Activated T-helper 17 cell treated with anti-CD3 and anti-CD28 coated beads, Interleukin-2, amount 50 U/mL, for 72 hours (primary cell): ENCODE measurements at regions not wholly inside any gene's neighbourhood (a gene's known extent, or its start where the extent isn't known, plus 50 kb on each side); places are given as distances from the start of the nearest gene placed in this dataset.
"Not testable (repeated sequence)": the region's sequence is repeated elsewhere in the genome, so short reads cannot be mapped to it uniquely, and the experiment has no call there.

Source experiments
- ATAC-seq: fragments of 150-1000 bp; cut with Tn5 transposase; replicated peaks from 2 replicates; pipeline ENCODE4 v1.10.0; 2021; ENCODE audit warnings: mild to moderate bottlenecking, moderate library complexity
- H3K27ac Mint-ChIP-seq: one replicate; pipeline ENCODE4 v1.8.0; 2022; ENCODE audit warnings: mixed read lengths
- H3K27me3 Mint-ChIP-seq: one replicate; pipeline ENCODE4 v1.8.0; 2022; ENCODE audit warnings: mixed read lengths
- H3K36me3 Mint-ChIP-seq: one replicate; pipeline ENCODE4 v1.8.0; 2022; ENCODE audit warnings: low read depth, mild to moderate bottlenecking, mixed read lengths
- H3K4me1 Mint-ChIP-seq: one replicate; pipeline ENCODE4 v1.8.0; 2022; ENCODE audit warnings: mixed read lengths
- H3K4me3 Mint-ChIP-seq: one replicate; pipeline ENCODE4 v1.8.0; 2022; ENCODE audit warnings: mild to moderate bottlenecking, mixed read lengths
- H3K9me3 Mint-ChIP-seq: one replicate; pipeline ENCODE4 v1.8.0; 2022; ENCODE audit warnings: mixed read lengths

- Mint-ChIP-seq H3K9me3 (peaks cover 3% of the 10 kb centered on the region), H3K27me3 (no peaks in the 10 kb centered on the region), H3K36me3 (no peaks in the 10 kb centered on the region), H3K4me3 (no peak overlapping the region), H3K27ac (no peak overlapping the region), H3K4me1 (no peaks in the 10 kb centered on the region)
- no peak for ATAC-seq
Observed at GRCh38 chr3:26018889-26019288, 229.0 kb downstream of the OXSM start.

GRCh38 chr3:26024206-26024605 is 234.3 kb downstream of the OXSM start:
- not testable (repeated sequence) for H3K4me3 Mint-ChIP-seq, H3K27ac Mint-ChIP-seq, H3K4me1 Mint-ChIP-seq, H3K36me3 Mint-ChIP-seq, H3K9me3 Mint-ChIP-seq, ATAC-seq
- peaks cover 10% of the 10 kb centered on the region for H3K27me3 Mint-ChIP-seq

GRCh38 chr3:26029321-26029720 is 239.4 kb downstream of the OXSM start:
- Mint-ChIP-seq H3K27ac (no peak overlapping the region), H3K4me3 (no peak overlapping the region), H3K36me3 (no peaks in the 10 kb centered on the region), H3K4me1 (no peaks in the 10 kb centered on the region), H3K9me3 (peaks cover 7% of the 10 kb centered on the region), H3K27me3 (peaks cover 15% of the 10 kb centered on the region)
- no peak for ATAC-seq

- not testable (repeated sequence) for H3K4me3 Mint-ChIP-seq, H3K27me3 Mint-ChIP-seq, ATAC-seq, H3K36me3 Mint-ChIP-seq, H3K27ac Mint-ChIP-seq, H3K4me1 Mint-ChIP-seq
- peaks cover 19% of the 10 kb centered on the region for H3K9me3 Mint-ChIP-seq
Observed at GRCh38 chr3:26042126-26042525, 252.2 kb downstream of the OXSM start.

- ATAC-seq = no peak
- Mint-ChIP-seq H3K4me3 (no peak overlapping the region), H3K36me3 (no peaks in the 10 kb centered on the region), H3K4me1 (no peaks in the 10 kb centered on the region), H3K27ac (no peak overlapping the region), H3K9me3 (no peaks in the 10 kb centered on the region), H3K27me3 (peaks cover 3% of the 10 kb centered on the region)
Observed at GRCh38 chr3:26049951-26050350, 260.1 kb downstream of the OXSM start.

GRCh38 chr3:26050776-26051175 is 260.9 kb downstream of the OXSM start:
- H3K4me1 Mint-ChIP-seq = no peaks in the 10 kb centered on the region
- no peaks in the 10 kb centered on the region for H3K36me3 Mint-ChIP-seq
- no peak overlapping the region for H3K27ac Mint-ChIP-seq
- no peak for ATAC-seq
- H3K27me3 Mint-ChIP-seq = peaks cover 3% of the 10 kb centered on the region
- no peaks in the 10 kb centered on the region for H3K9me3 Mint-ChIP-seq
- H3K4me3 Mint-ChIP-seq = no peak overlapping the region

GRCh38 chr3:26058901-26059321 is 269.0 kb downstream of the OXSM start:
- H3K4me3 Mint-ChIP-seq = no peak overlapping the region
- H3K4me1 Mint-ChIP-seq = no peaks in the 10 kb centered on the region
- peaks cover 5% of the 10 kb centered on the region for H3K27me3 Mint-ChIP-seq

GRCh38 chr3:26061947-26062346 is 272.1 kb downstream of the OXSM start:
- ATAC-seq = no peak
- Mint-ChIP-seq H3K9me3 (no peaks in the 10 kb centered on the region), H3K27me3 (peaks cover 5% of the 10 kb centered on the region), H3K36me3 (no peaks in the 10 kb centered on the region), H3K27ac (no peak overlapping the region), H3K4me1 (no peaks in the 10 kb centered on the region), H3K4me3 (no peak overlapping the region)

More at GRCh38 chr3:26058901-26059321, 269.0 kb downstream of the OXSM start:
- no peak for ATAC-seq
- no peaks in the 10 kb centered on the region for H3K9me3 Mint-ChIP-seq
- H3K27ac Mint-ChIP-seq = no peak overlapping the region
- no peaks in the 10 kb centered on the region for H3K36me3 Mint-ChIP-seq

GRCh38 chr3:26064297-26064696 is 274.4 kb downstream of the OXSM start:
- H3K4me1 Mint-ChIP-seq = no peaks in the 10 kb centered on the region
- no peaks in the 10 kb centered on the region for H3K36me3 Mint-ChIP-seq
- no peak overlapping the region for H3K4me3 Mint-ChIP-seq
- H3K9me3 Mint-ChIP-seq = no peaks in the 10 kb centered on the region
- no peaks in the 10 kb centered on the region for H3K27me3 Mint-ChIP-seq
- no peak overlapping the region for H3K27ac Mint-ChIP-seq
- ATAC-seq = no peak

- Mint-ChIP-seq H3K27ac (no peak overlapping the region), H3K27me3 (no peaks in the 10 kb centered on the region), H3K9me3 (no peaks in the 10 kb centered on the region), H3K4me1 (no peaks in the 10 kb centered on the region), H3K36me3 (no peaks in the 10 kb centered on the region), H3K4me3 (no peak overlapping the region)
- ATAC-seq = no peak
Observed at GRCh38 chr3:26068890-26069289, 279.0 kb downstream of the OXSM start.

- no peak for ATAC-seq
- no peaks in the 10 kb centered on the region for H3K36me3 Mint-ChIP-seq
- no peak overlapping the region for H3K27ac Mint-ChIP-seq
- no peaks in the 10 kb centered on the region for H3K9me3 Mint-ChIP-seq
- H3K4me3 Mint-ChIP-seq = no peak overlapping the region
- H3K27me3 Mint-ChIP-seq = peaks cover 3% of the 10 kb centered on the region
- H3K4me1 Mint-ChIP-seq = no peaks in the 10 kb centered on the region
Observed at GRCh38 chr3:26070854-26071253, 281.0 kb downstream of the OXSM start.

GRCh38 chr3:26074080-26074479 is 284.2 kb downstream of the OXSM start:
- Mint-ChIP-seq H3K9me3 (no peaks in the 10 kb centered on the region), H3K4me3 (no peak overlapping the region), H3K4me1 (no peaks in the 10 kb centered on the region), H3K27me3 (peaks cover 3% of the 10 kb centered on the region), H3K36me3 (no peaks in the 10 kb centered on the region), H3K27ac (no peak overlapping the region)
- no peak for ATAC-seq

GRCh38 chr3:26078539-26078938 is 288.6 kb downstream of the OXSM start:
- Mint-ChIP-seq H3K27me3 (peaks cover 3% of the 10 kb centered on the region), H3K4me1 (no peaks in the 10 kb centered on the region), H3K9me3 (no peaks in the 10 kb centered on the region), H3K36me3 (no peaks in the 10 kb centered on the region), H3K27ac (no peak overlapping the region), H3K4me3 (no peak overlapping the region)
- ATAC-seq = no peak

- no peak overlapping the region for H3K27ac Mint-ChIP-seq
- ATAC-seq = no peak
- no peaks in the 10 kb centered on the region for H3K9me3 Mint-ChIP-seq
- no peaks in the 10 kb centered on the region for H3K27me3 Mint-ChIP-seq
- no peaks in the 10 kb centered on the region for H3K4me1 Mint-ChIP-seq
- no peaks in the 10 kb centered on the region for H3K36me3 Mint-ChIP-seq
- H3K4me3 Mint-ChIP-seq = no peak overlapping the region
Observed at GRCh38 chr3:26081166-26081565, 291.3 kb downstream of the OXSM start.

- H3K9me3 Mint-ChIP-seq = peaks cover 3% of the 10 kb centered on the region
Observed at GRCh38 chr3:26081806-26082205, 291.9 kb downstream of the OXSM start.

GRCh38 chr3:26082911-26083310 is 293.0 kb downstream of the OXSM start:
- H3K27ac Mint-ChIP-seq = no peak overlapping the region
- H3K4me3 Mint-ChIP-seq = no peak overlapping the region
- H3K4me1 Mint-ChIP-seq = no peaks in the 10 kb centered on the region
- no peaks in the 10 kb centered on the region for H3K36me3 Mint-ChIP-seq
- no peak for ATAC-seq
- no peaks in the 10 kb centered on the region for H3K27me3 Mint-ChIP-seq
- H3K9me3 Mint-ChIP-seq = peaks cover 4% of the 10 kb centered on the region

More at GRCh38 chr3:26081806-26082205, 291.9 kb downstream of the OXSM start:
- no peak for ATAC-seq
- Mint-ChIP-seq H3K4me3 (no peak overlapping the region), H3K4me1 (no peaks in the 10 kb centered on the region), H3K27me3 (no peaks in the 10 kb centered on the region), H3K27ac (no peak overlapping the region), H3K36me3 (no peaks in the 10 kb centered on the region)
